ENCODE measurements at regions not wholly inside any gene's neighbourhood (a gene's known extent, or its start where the extent isn't known, plus 50 kb on each side); places are given as distances from the start of the nearest gene placed in this dataset.

GRCh38 chr7:10128748-10129147 is 844.9 kb upstream of the PHF14 start:
- no peak for TF ChIP-seq POLR2AphosphoS5 (IDR thresholded peaks at IDR 0.05)
- TF ChIP-seq POLR2A (IDR thresholded peaks at IDR 0.05) = no peak
- TF ChIP-seq CTCF (IDR thresholded peaks at IDR 0.05) = peak in 1 of 4 experiments; percentile 13
- TF ChIP-seq EP300 (IDR thresholded peaks at IDR 0.05) = no peak

Measured in sigmoid colon (tissue), 4 donors.